ENCODE measurements at regions not wholly inside any gene's neighbourhood (a gene's known extent, or its start where the extent isn't known, plus 50 kb on each side); places are given as distances from the start of the nearest gene placed in this dataset.

DNA sequence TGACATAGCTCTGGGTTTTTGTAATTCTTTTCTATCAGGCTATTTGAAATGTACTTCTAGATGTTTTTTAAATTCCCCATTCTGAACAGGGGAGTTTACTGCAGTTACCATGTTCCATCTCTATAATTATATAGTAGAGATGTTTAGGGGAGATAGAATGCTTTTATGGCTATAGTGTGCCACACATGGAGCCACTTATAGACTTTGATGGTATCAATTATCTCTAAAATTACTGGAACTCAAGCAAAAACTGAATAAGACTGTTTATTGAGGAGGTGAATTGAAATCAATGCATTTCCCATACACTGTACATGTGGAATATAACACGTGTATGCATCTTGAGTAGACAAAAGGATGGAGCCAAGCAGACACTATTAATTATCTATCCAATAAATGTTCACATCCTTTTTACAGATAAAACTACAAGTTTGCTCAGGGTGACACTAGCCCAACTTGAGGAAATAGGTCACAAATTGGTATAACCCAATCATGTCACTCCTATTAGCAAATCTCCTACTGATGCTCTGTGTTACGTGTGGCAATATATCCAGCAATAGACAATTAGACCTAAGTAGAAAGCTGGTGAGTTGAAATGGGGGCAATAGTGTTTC is 1882.6 kb downstream of the PCDH9 start:
- DNase-seq (ENCODE audit: insufficient read length, low spot score): no peak
- FAIRE-seq: no peak
- no peak for TF ChIP-seq CTCF (IDR thresholded peaks at IDR 0.05; ENCODE audit: insufficient read depth, missing control alignments)

- DNase-seq (ENCODE audit: insufficient read length, low spot score) (no peak), FAIRE-seq (no peak)
- no peak for TF ChIP-seq CTCF (IDR thresholded peaks at IDR 0.05; ENCODE audit: insufficient read depth, missing control alignments)
Observed at GRCh38 chr13:65343898-65344663, 1886.1 kb downstream of the PCDH9 start.

- no peak for TF ChIP-seq CTCF (IDR thresholded peaks at IDR 0.05; ENCODE audit: insufficient read depth, missing control alignments)
- FAIRE-seq: no peak
- no peak for DNase-seq (ENCODE audit: insufficient read length, low spot score)
Observed at GRCh38 chr13:65342541-65343337, 1887.4 kb downstream of the PCDH9 start.

- DNase-seq (ENCODE audit: insufficient read length, low spot score) (no peak), FAIRE-seq (no peak)
- TF ChIP-seq CTCF (IDR thresholded peaks at IDR 0.05; ENCODE audit: insufficient read depth, missing control alignments): no peak
Observed at GRCh38 chr13:65339241-65339640, 1890.9 kb downstream of the PCDH9 start.

DNA sequence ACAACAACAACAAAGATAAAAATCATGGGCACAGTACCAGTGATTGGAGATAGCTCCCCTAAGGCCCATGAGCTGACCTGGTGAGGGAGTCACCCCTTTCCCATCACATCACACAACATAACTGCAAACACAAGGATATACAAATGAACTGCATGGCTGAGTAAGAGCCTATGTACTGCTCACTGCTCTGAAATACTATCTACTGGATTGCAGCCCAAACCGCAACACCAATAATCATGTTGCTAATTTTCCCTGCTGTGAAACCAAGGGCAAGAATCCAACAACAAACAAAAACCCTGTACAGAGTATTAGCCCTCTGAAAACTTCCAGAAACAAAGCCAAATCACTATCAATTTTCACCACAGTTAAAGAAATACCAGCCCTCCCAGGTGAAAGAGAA is 1893.2 kb downstream of the PCDH9 start:
- no peak for DNase-seq (ENCODE audit: insufficient read length, low spot score)
- no peak for FAIRE-seq
- no peak for TF ChIP-seq CTCF (IDR thresholded peaks at IDR 0.05; ENCODE audit: insufficient read depth, missing control alignments)

DNA sequence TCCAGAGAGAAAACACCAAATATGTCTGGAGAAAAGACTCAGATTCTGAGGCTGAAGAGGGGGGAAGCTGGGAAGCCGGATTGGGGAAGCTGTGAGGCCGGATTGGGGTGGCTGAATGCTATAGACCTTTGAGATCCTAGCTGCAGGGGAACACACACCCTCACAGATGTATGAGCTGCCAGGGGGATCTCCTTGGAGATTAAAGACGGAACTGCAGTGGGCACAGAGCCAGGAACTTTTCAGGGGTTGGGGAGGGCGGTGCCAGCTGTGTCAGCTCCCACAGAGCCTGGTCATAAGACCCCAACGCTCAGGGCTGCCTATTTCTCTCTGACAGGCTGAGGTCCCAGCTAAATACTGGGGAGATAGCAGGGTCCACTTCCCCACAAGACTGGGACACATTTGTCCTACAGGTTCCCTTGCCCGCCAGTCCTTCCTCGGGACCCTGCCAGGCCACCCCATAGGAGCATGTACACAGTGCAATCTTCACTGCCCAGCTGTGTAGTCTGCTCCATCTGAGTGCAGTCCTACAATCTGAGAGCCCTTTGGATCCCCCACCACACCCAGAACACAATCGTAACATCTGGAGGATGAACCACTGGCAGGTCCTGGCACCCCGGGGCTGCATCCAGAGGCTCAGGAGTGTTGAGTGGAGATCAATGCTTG is 1893.9 kb downstream of the PCDH9 start:
- TF ChIP-seq CTCF (IDR thresholded peaks at IDR 0.05; ENCODE audit: insufficient read depth, missing control alignments): no peak
- FAIRE-seq (no peak), DNase-seq (ENCODE audit: insufficient read length, low spot score) (no peak)
